ENCODE measurements at regions not wholly inside any gene's neighbourhood (a gene's known extent, or its start where the extent isn't known, plus 50 kb on each side); places are given as distances from the start of the nearest gene placed in this dataset.

- no peak for ATAC-seq
- DNase-seq: no peak
Observed at GRCh38 chr6:137734005-137734874, 132.8 kb upstream of the TNFAIP3 start.

- DNase-seq (no peak), ATAC-seq (no peak)
Observed at GRCh38 chr6:137734875-137735182, 132.2 kb upstream of the TNFAIP3 start.

- ATAC-seq (peak; percentile 84), DNase-seq (no peak)
Observed at GRCh38 chr6:137736048-137736818, 130.8 kb upstream of the TNFAIP3 start.

GRCh38 chr6:137736911-137737310, 130.1 kb upstream of the TNFAIP3 start:
- DNase-seq (no peak), ATAC-seq (no peak)

- DNase-seq (no peak), ATAC-seq (peak; percentile 57)
Observed at GRCh38 chr6:137737836-137738596, 129.0 kb upstream of the TNFAIP3 start.

GRCh38 chr6:137738931-137739504, 128.0 kb upstream of the TNFAIP3 start:
- ATAC-seq: no peak

GRCh38 chr6:137739544-137739943, 127.5 kb upstream of the TNFAIP3 start:
- ATAC-seq (no peak), DNase-seq (no peak)

More at GRCh38 chr6:137738931-137739504, 128.0 kb upstream of the TNFAIP3 start:
- no peak for DNase-seq

- DNase-seq: no peak
- no peak for ATAC-seq
Observed at GRCh38 chr6:137740091-137740755, 126.8 kb upstream of the TNFAIP3 start.

GRCh38 chr6:137740967-137741761, 125.9 kb upstream of the TNFAIP3 start:
- no peak for DNase-seq
- no peak for ATAC-seq

- ATAC-seq: peak; percentile 43
Observed at GRCh38 chr6:137743493-137743892, 123.6 kb upstream of the TNFAIP3 start.

GRCh38 chr6:137744877-137745276, 122.2 kb upstream of the TNFAIP3 start:
- ATAC-seq: peak; percentile 32
- no peak for DNase-seq

More at GRCh38 chr6:137743493-137743892, 123.6 kb upstream of the TNFAIP3 start:
- no peak for DNase-seq

- ATAC-seq: no peak
- no peak for DNase-seq
Observed at GRCh38 chr6:137745321-137745720, 121.7 kb upstream of the TNFAIP3 start.

- DNase-seq (no peak), ATAC-seq (no peak)
Observed at GRCh38 chr6:137746264-137746663, 120.8 kb upstream of the TNFAIP3 start.

- ATAC-seq (no peak), DNase-seq (no peak)
Observed at GRCh38 chr6:137749696-137750211, 117.3 kb upstream of the TNFAIP3 start.

- ATAC-seq (no peak), DNase-seq (no peak)
Observed at GRCh38 chr6:137750297-137750696, 116.8 kb upstream of the TNFAIP3 start.

- no peak for DNase-seq
- no peak for ATAC-seq
Observed at GRCh38 chr6:137751768-137752560, 115.1 kb upstream of the TNFAIP3 start.

- no peak for ATAC-seq
- no peak for DNase-seq
Observed at GRCh38 chr6:137754366-137754765, 112.7 kb upstream of the TNFAIP3 start.

- DNase-seq (no peak), ATAC-seq (no peak)
Observed at GRCh38 chr6:137754866-137755265, 112.2 kb upstream of the TNFAIP3 start.

- ATAC-seq (no peak), DNase-seq (no peak)
Observed at GRCh38 chr6:137755284-137755683, 111.8 kb upstream of the TNFAIP3 start.

GRCh38 chr6:137756788-137757187, 110.3 kb upstream of the TNFAIP3 start:
- DNase-seq (no peak), ATAC-seq (no peak)

Data from stimulated activated naive CD8-positive, alpha-beta T cell treated with anti-CD3 and anti-CD28 coated beads, Interleukin-15, Interleukin-2, amounts not matched to agents 100 U/mL and 50 U/mL, for 24 hours (primary cell).